HG02798 (cell line): ENCODE measurements at regions not wholly inside any gene's neighbourhood (a gene's known extent, or its start where the extent isn't known, plus 50 kb on each side); places are given as distances from the start of the nearest gene placed in this dataset.
"Not testable (repeated sequence)": the region's sequence is repeated elsewhere in the genome, so short reads cannot be mapped to it uniquely, and the experiment has no call there.

Source experiments
- ATAC-seq: cut with Tn5 transposase; IDR thresholded peaks from one replicate; pipeline ENCODE4 v1.9.1; 2021; ENCODE audit warnings: mild to moderate bottlenecking; ENCODE audit not compliant: unreplicated experiment, poor library complexity

GRCh38 chr6:130494729-130495128 lies 128.9 kb downstream of the TMEM200A start:
- no peak for ATAC-seq

GRCh38 chr6:130500693-130501092 lies 134.9 kb downstream of the TMEM200A start:
- no peak for ATAC-seq

DNA sequence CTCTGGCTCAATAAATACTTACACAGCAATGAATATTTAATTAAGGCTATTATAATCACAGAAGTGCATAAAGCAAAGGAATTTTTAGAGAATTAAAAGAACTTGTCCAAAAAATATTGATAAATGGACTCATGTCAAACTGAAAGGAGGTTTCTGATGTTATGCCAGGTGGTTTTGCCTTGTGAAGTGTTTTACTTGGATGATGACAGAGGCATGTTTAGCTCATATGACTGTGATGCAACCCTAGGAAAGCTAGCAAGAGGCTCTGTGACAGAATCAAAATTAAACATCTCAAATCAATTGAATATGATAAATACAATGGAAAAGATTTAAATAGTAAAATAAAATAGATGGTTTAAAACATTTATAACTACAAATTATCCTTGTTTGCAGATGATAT lies 137.3 kb downstream of the TMEM200A start:
- ATAC-seq, result no peak

DNA sequence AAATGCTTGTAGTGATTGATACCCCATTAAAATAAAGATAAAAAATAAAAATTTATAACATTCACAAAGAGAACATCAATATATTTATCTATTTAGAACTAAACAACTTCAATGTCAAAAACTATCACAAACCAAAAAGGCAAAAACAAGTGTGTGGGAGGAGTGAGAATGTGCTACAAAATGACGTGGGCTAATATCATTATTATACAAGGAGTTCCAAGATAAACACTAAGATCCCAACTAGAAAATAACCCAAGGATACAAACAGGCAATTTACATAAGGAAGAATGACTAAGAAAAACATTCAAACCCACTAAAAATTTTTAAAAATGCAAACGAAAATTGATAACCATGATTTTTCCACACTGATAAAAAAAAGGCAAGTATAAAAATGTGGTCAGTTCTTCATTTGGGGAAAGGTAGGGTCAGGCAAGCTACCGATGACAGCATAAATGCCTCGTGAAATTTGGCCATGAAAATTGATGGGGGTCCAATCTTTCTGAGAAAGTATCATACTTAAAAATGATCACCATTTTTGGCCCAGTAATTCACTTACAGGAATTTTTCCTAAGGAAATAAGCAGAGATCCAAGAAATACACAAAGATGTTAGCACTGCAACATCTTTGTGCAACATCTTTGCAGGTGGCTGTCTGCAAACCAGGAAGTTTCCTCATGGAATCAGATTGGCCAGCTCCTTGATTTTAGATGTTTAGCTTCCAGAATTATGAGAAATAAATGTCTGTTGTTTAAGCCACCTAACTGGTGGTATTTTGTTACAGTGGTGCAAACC lies 140.2 kb downstream of the TMEM200A start:
- ATAC-seq, result no peak

GRCh38 chr6:130507005-130507665 lies 141.3 kb downstream of the TMEM200A start:
- not testable (repeated sequence) for ATAC-seq

DNA sequence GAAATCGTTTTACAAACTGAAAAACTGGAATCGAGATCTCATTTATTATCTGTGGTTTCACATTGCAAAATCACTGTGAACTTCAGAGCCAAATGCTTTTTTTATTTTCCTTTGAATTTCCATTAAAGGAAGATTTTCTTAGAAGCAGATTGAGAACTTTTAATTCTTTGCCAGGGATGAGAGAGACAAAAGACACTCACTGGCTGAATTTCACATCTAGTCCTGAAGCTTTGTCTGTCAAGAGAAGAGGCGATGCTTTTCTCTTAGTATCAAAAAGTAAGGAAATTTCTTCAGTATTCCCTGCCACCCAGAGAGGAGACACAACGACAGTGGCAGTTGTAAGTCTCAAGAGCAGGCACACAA lies 141.8 kb downstream of the TMEM200A start:
- no peak for ATAC-seq

GRCh38 chr6:130513770-130514169 lies 148.0 kb downstream of the TMEM200A start:
- ATAC-seq, result peak; percentile 57

GRCh38 chr6:130514712-130515111 lies 148.9 kb downstream of the TMEM200A start:
- no peak for ATAC-seq

- no peak for ATAC-seq
Observed at GRCh38 chr6:130515306-130515705, 149.5 kb downstream of the TMEM200A start.

DNA sequence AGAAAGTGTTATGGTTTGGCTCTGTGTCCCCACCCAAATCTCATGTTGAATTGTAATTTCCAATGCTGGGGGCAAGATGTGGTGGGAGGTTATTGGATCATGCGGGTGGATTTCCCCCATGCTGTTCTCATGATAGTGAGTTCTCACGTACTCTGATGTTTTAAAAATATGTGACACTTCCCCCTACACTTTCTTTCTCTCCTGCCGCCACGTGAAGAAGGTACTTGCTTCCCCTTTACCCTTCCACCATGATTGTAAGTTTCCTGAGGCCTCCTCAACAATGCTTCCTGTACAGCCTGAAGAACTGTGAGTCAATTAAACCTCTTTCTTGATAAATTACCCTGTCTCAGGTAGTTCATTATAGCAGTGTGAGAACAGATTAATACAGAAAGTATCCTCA lies 150.8 kb downstream of the TMEM200A start:
- ATAC-seq, result no peak

GRCh38 chr6:130517444-130517931 lies 151.7 kb downstream of the TMEM200A start:
- peak; percentile 91 for ATAC-seq

GRCh38 chr6:130518588-130518987 lies 152.8 kb downstream of the TMEM200A start:
- no peak for ATAC-seq

- no peak for ATAC-seq
Observed at GRCh38 chr6:130520221-130520620, 154.4 kb downstream of the TMEM200A start.

DNA sequence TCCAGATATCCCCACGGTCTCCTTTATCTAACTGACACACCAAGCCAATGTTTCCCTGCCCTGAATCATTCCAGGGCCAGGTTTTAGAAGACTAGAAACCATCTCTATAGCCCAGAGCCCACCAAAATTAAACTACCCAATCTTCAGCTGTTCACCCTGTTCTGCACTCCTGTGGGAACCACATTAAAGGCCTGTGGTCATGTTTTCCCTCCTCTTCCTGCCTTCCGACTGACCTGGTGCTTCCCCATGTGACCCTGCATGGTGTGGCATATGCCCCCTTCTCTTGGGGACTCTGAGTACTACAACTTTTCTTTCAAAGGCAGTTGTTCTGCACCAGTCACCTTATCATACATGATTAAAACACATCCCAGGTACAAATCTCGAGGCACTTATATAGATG lies 155.0 kb downstream of the TMEM200A start:
- ATAC-seq, result no peak

DNA sequence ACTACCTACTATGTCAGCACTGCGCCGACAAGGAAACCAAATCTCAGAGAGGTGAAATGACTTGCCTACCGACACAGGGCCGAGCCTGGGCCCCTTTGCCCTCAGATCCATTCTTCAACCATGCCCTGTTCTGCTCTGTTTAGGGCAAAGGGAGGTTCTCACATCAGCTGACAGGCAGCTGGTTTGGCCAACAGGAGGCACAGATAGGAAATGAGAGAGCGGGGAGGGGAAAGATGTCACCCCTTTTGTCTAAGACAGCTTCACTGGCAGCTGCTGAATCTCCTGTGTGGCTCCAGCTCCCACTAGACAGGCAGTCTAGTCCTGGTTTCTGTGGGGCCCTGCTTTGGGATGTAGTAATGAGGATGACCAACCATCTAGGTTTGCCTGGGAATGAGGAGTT lies 158.7 kb downstream of the TMEM200A start:
- peak; percentile 39 for ATAC-seq

- ATAC-seq, result peak; percentile 62
Observed at GRCh38 chr6:130525408-130525807, 159.6 kb downstream of the TMEM200A start.

- no peak for ATAC-seq
Observed at GRCh38 chr6:130526466-130526865, 160.6 kb downstream of the TMEM200A start.

- no peak for ATAC-seq
Observed at GRCh38 chr6:130527173-130527572, 161.4 kb downstream of the TMEM200A start.

DNA sequence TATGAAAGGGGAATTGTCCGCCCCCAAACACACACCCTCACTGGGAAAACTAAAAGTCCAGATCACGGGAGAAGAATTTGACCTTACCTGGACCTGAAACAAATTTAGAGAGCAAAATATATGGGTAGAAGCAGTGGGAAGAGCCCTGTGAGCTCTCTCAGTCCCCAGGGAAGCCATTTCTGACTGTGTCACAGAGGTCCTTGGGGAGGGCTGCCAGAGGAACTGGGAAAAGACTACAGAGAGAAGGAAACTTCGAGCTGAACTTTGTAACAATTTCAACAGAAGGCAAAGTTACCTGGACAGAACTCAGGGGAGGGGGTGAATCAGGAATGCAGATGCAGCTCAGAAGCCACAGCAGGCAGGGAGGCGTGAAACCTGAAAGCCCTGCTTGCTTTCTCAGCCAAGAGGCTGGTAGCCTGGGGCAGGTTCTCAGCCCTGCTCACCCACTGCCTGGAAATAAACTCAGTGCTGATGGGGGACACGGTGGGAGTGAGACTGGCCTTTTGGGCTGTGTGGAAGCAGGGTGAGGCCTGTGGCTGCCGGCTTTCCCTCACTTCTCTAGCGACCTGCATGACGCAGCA lies 163.8 kb downstream of the TMEM200A start:
- ATAC-seq, result no peak

GRCh38 chr6:130534627-130535026 lies 168.8 kb downstream of the TMEM200A start:
- ATAC-seq, result no peak

GRCh38 chr6:130535242-130535641 lies 169.4 kb downstream of the TMEM200A start:
- ATAC-seq, result no peak
